Mesenchymal stem cell (in vitro differentiated cells and primary cell): ENCODE measurements at regions not wholly inside any gene's neighbourhood (a gene's known extent, or its start where the extent isn't known, plus 50 kb on each side); places are given as distances from the start of the nearest gene placed in this dataset.

Experiments
- DNase-seq: peaks from one replicate; pipeline ENCODE4 v3.0.0-alpha.2; 2013
- H2AFZ ChIP-seq: one replicate; pipeline ENCODE4 v1.6.1; 2013; ENCODE audit warnings: low read depth, mild to moderate bottlenecking, control low read depth, inconsistent platforms, low read length, moderate library complexity
- H2AK5ac ChIP-seq: 2 replicates; pipeline ENCODE4 v1.6.1; 2013; ENCODE audit warnings: low read length, moderate library complexity, mild to moderate bottlenecking, inconsistent platforms; ENCODE audit not compliant: severe bottlenecking
- H2BK120ac ChIP-seq: one replicate; pipeline ENCODE4 v1.6.1; 2013; ENCODE audit warnings: low read depth, mild to moderate bottlenecking, inconsistent platforms, low read length, moderate library complexity
- H2BK12ac ChIP-seq, 2 experiments: one replicate each; pipeline ENCODE4 v1.6.1; 2013; ENCODE audit warnings: inconsistent platforms in 2 of 2, low read length in 2 of 2, mild to moderate bottlenecking in 2 of 2, moderate library complexity in 2 of 2, control low read depth in 1 of 2
- H2BK15ac ChIP-seq: one replicate; pipeline ENCODE4 v1.6.1; 2013; ENCODE audit warnings: mild to moderate bottlenecking, low read depth, inconsistent platforms; ENCODE audit not compliant: poor library complexity, severe bottlenecking
- H2BK5ac ChIP-seq: 2 replicates; pipeline ENCODE4 v1.6.1; 2013; ENCODE audit warnings: low read depth, mild to moderate bottlenecking, low read length, control low read depth, inconsistent platforms; ENCODE audit not compliant: poor library complexity, severe bottlenecking
- H3K14ac ChIP-seq, 2 experiments: one replicate each; pipeline ENCODE4 v1.6.1; 2013; ENCODE audit warnings: inconsistent platforms in 2 of 2, low read length in 2 of 2, control low read depth in 1 of 2, mild to moderate bottlenecking in 1 of 2, moderate library complexity in 1 of 2
- H3K18ac ChIP-seq, 2 experiments: one replicate each; pipeline ENCODE4 v1.6.1; 2013; ENCODE audit warnings: inconsistent platforms in 2 of 2, low read length in 2 of 2, control low read depth in 1 of 2, low read depth in 1 of 2, mild to moderate bottlenecking in 1 of 2
- H3K23ac ChIP-seq, 2 experiments: one replicate each; pipeline ENCODE4 v1.6.1; 2013; ENCODE audit warnings: inconsistent platforms in 2 of 2, low read length in 2 of 2, mild to moderate bottlenecking in 2 of 2, moderate library complexity in 2 of 2, control low read depth in 1 of 2
- H3K27ac ChIP-seq: 2 replicates; pipeline ENCODE4 v1.5.1; 2013; ENCODE audit warnings: mild to moderate bottlenecking, moderate library complexity, low read length, control low read depth, inconsistent platforms; ENCODE audit not compliant: poor library complexity, severe bottlenecking
- H3K27me3 ChIP-seq, 2 experiments: 2 replicates each; pipeline versions ENCODE4 v1.6.1 to v1.7.0; 2013; ENCODE audit warnings: low read length in 2 of 2, mild to moderate bottlenecking in 2 of 2, moderate library complexity in 2 of 2, control low read depth in 1 of 2, inconsistent platforms in 1 of 2; ENCODE audit not compliant: control insufficient read depth in 1 of 2, insufficient read depth in 1 of 2
- H3K36me3 ChIP-seq, 2 experiments: 2 replicates each; pipeline versions ENCODE4 v1.6.1 to v1.7.0; 2013; ENCODE audit warnings: low read length in 2 of 2, control low read depth in 1 of 2, inconsistent platforms in 1 of 2, low read depth in 1 of 2, mild to moderate bottlenecking in 1 of 2; ENCODE audit not compliant: insufficient read depth in 2 of 2, control insufficient read depth in 1 of 2
- H3K4ac ChIP-seq, 2 experiments: one replicate each; pipeline ENCODE4 v1.6.1; 2013; ENCODE audit warnings: inconsistent platforms in 2 of 2, low read length in 2 of 2, mild to moderate bottlenecking in 2 of 2, moderate library complexity in 2 of 2, control low read depth in 1 of 2, low read depth in 1 of 2
- H3K4me1 ChIP-seq: 2 replicates; pipeline ENCODE4 v1.6.1; 2013; ENCODE audit warnings: low read depth, low read length, control low read depth; ENCODE audit not compliant: control insufficient read depth, insufficient read depth
- H3K4me2 ChIP-seq: 2 replicates; pipeline ENCODE4 v1.6.1; 2013; ENCODE audit warnings: low read length, mild to moderate bottlenecking, inconsistent platforms; ENCODE audit not compliant: poor library complexity, severe bottlenecking
- H3K4me3 ChIP-seq, 2 experiments: 2 replicates each; pipeline versions ENCODE4 v1.5.1 to v1.7.0; 2013; ENCODE audit warnings: low read length in 2 of 2, mild to moderate bottlenecking in 2 of 2, control low read depth in 1 of 2, low read depth in 1 of 2; ENCODE audit not compliant: insufficient read depth in 1 of 2
- H3K79me1 ChIP-seq: replicated peaks from 2 replicates; pipeline ENCODE4 v1.6.1; 2013; ENCODE audit warnings: mild to moderate bottlenecking, control low read depth, low read length, inconsistent platforms; ENCODE audit not compliant: poor library complexity, severe bottlenecking
- H3K9ac ChIP-seq: 2 replicates; pipeline ENCODE4 v1.7.0; 2013; ENCODE audit warnings: mild to moderate bottlenecking, low read length, moderate library complexity
- H3K9me3 ChIP-seq: 2 replicates; pipeline ENCODE4 v1.7.0; 2013; ENCODE audit warnings: mild to moderate bottlenecking, low read length; ENCODE audit not compliant: control insufficient read depth
- H4K8ac ChIP-seq: one replicate; pipeline ENCODE4 v1.6.1; 2013; ENCODE audit warnings: inconsistent platforms, mild to moderate bottlenecking, low read length, moderate library complexity
- H4K91ac ChIP-seq: one replicate; pipeline ENCODE4 v1.6.1; 2013; ENCODE audit warnings: mild to moderate bottlenecking, low read length, inconsistent platforms
- WGBS: methylation state at CpG from one replicate; pipeline ENCODE4 v1.1.7; 2013; ENCODE audit warnings: mixed read lengths; 5-methylcytosine and 5-hydroxymethylcytosine counted together

- H3K4ac ChIP-seq: no peak overlapping the region
- peaks cover 12% of the 10 kb centered on the region for H3K9me3 ChIP-seq
- H3K23ac ChIP-seq: no peak overlapping the region
- no peaks in the 10 kb centered on the region for H3K36me3 ChIP-seq
- no peak overlapping the region for H2AFZ ChIP-seq
- no peak overlapping the region for H4K91ac ChIP-seq
- peaks cover 17% of the 10 kb centered on the region for H3K4me1 ChIP-seq
- peak overlapping the region; percentile 15 for H3K9ac ChIP-seq
- H3K14ac ChIP-seq: no peak overlapping the region
- H3K18ac ChIP-seq: peak overlapping the region; percentile 49 to 57
- H2BK12ac ChIP-seq: peak overlapping the region in 1 of 2 experiments; percentile 12
- DNase-seq: peak; percentile 59
- H2BK120ac ChIP-seq: no peak overlapping the region
- peak overlapping the region in 1 of 2 experiments; percentile 8 for H3K4me3 ChIP-seq
- peak overlapping the region; percentile 75 for H4K8ac ChIP-seq
- H3K27me3 ChIP-seq: peaks cover 36 to 46% of the 10 kb centered on the region in 2 experiments
- H3K4me2 ChIP-seq: peak overlapping the region; percentile 11
- no peaks in the 10 kb centered on the region for H3K79me1 ChIP-seq
- no peak overlapping the region for H2BK5ac ChIP-seq
- WGBS: 25% methylated on average over 10 of the region's 10 CpGs
- no peak overlapping the region for H3K27ac ChIP-seq
- H2AK5ac ChIP-seq: no peak overlapping the region
- H2BK15ac ChIP-seq: no peak overlapping the region
These were observed 77.0 kb upstream of the TNRC6C start for GRCh38 chr17:77881545-77881944.

GRCh38 chr17:77882040-77882439 is 76.5 kb upstream of the TNRC6C start:
- H3K79me1 ChIP-seq: no peaks in the 10 kb centered on the region

GRCh38 chr17:77882481-77883212 is 75.9 kb upstream of the TNRC6C start:
- Histone ChIP-seq H3K27ac (no peak overlapping the region), H3K79me1 (no peaks in the 10 kb centered on the region), H3K4ac (no peak overlapping the region), H3K4me2 (no peak overlapping the region), H3K4me1 (peaks cover 21% of the 10 kb centered on the region), H3K18ac (no peak overlapping the region), H2AK5ac (no peak overlapping the region), H3K9me3 (peaks cover 1% of the 10 kb centered on the region), H3K23ac (no peak overlapping the region), H2AFZ (no peak overlapping the region), H2BK120ac (no peak overlapping the region), H3K27me3 (peaks cover 44 to 55% of the 10 kb centered on the region in 2 experiments), H2BK5ac (no peak overlapping the region), H3K36me3 (no peaks in the 10 kb centered on the region), H3K14ac (no peak overlapping the region), H3K4me3 (no peak overlapping the region), H2BK15ac (no peak overlapping the region), H3K9ac (no peak overlapping the region), H2BK12ac (no peak overlapping the region), H4K91ac (no peak overlapping the region), H4K8ac (no peak overlapping the region)
- peak; percentile 57 for DNase-seq
- 71% methylated on average over 12 of the region's 12 CpGs for WGBS

More at GRCh38 chr17:77882040-77882439, 76.5 kb upstream of the TNRC6C start:
- H3K23ac ChIP-seq: no peak overlapping the region
- H4K8ac ChIP-seq: no peak overlapping the region
- H3K27me3 ChIP-seq: peaks cover 41 to 51% of the 10 kb centered on the region in 2 experiments
- no peak overlapping the region for H2AK5ac ChIP-seq
- no peak overlapping the region for H3K14ac ChIP-seq
- no peak overlapping the region for H3K4ac ChIP-seq
- H3K9me3 ChIP-seq: peaks cover 8% of the 10 kb centered on the region
- no peak overlapping the region for H3K27ac ChIP-seq
- peaks cover 17% of the 10 kb centered on the region for H3K4me1 ChIP-seq
- no peak overlapping the region for H2BK15ac ChIP-seq
- H2BK5ac ChIP-seq: no peak overlapping the region
- peak overlapping the region in 1 of 2 experiments; percentile 49 for H3K18ac ChIP-seq
- DNase-seq: no peak
- H3K36me3 ChIP-seq: no peaks in the 10 kb centered on the region
- WGBS: 92% methylated on average over 4 of the region's 4 CpGs
- no peak overlapping the region for H4K91ac ChIP-seq
- H3K4me3 ChIP-seq: peak overlapping the region in 1 of 2 experiments; percentile 8
- no peak overlapping the region for H3K9ac ChIP-seq
- no peak overlapping the region for H2BK120ac ChIP-seq
- no peak overlapping the region for H2AFZ ChIP-seq
- H3K4me2 ChIP-seq: no peak overlapping the region
- H2BK12ac ChIP-seq: no peak overlapping the region

GRCh38 chr17:77883213-77883650 is 75.3 kb upstream of the TNRC6C start:
- H3K79me1 ChIP-seq: no peaks in the 10 kb centered on the region
- H3K9me3 ChIP-seq: no peaks in the 10 kb centered on the region
- H2BK15ac ChIP-seq: no peak overlapping the region
- H2BK120ac ChIP-seq: no peak overlapping the region
- WGBS: 92% methylated on average over 10 of the region's 10 CpGs
- no peak overlapping the region for H3K4me3 ChIP-seq
- peaks cover 45 to 55% of the 10 kb centered on the region in 2 experiments for H3K27me3 ChIP-seq
- H4K8ac ChIP-seq: no peak overlapping the region
- no peak overlapping the region for H3K23ac ChIP-seq
- no peak overlapping the region for H3K4ac ChIP-seq
- no peak overlapping the region for H4K91ac ChIP-seq
- H3K4me2 ChIP-seq: no peak overlapping the region
- no peak overlapping the region for H2BK12ac ChIP-seq
- no peak overlapping the region for H3K18ac ChIP-seq
- H2BK5ac ChIP-seq: no peak overlapping the region
- DNase-seq: no peak
- no peak overlapping the region for H3K14ac ChIP-seq
- H3K27ac ChIP-seq: no peak overlapping the region
- peaks cover 26% of the 10 kb centered on the region for H3K4me1 ChIP-seq
- no peak overlapping the region for H3K9ac ChIP-seq
- no peaks in the 10 kb centered on the region for H3K36me3 ChIP-seq
- no peak overlapping the region for H2AK5ac ChIP-seq
- no peak overlapping the region for H2AFZ ChIP-seq
